Activated T-cell treated with anti-CD3 and anti-CD28 coated beads, Interleukin-2, amount 50 U/mL, for 4 hours (primary cell): ENCODE measurements at regions not wholly inside any gene's neighbourhood (a gene's known extent, or its start where the extent isn't known, plus 50 kb on each side); places are given as distances from the start of the nearest gene placed in this dataset.

Source experiments
- ATAC-seq, 2 donors: fragments of 200-7000 bp; cut with Tn5 transposase; one replicate each; pipeline ENCODE4 v1.10.0; 2021
- DNase-seq: peaks from one replicate; pipeline ENCODE4 v3.0.0-alpha.2; 2020
- H3K27me3 Mint-ChIP-seq: one replicate; pipeline ENCODE4 v1.8.0; 2021; ENCODE audit warnings: low read depth, mixed read lengths
- H3K36me3 Mint-ChIP-seq: one replicate; pipeline ENCODE4 v1.8.0; 2022; ENCODE audit warnings: mixed read lengths; ENCODE audit not compliant: insufficient read depth
- H3K4me1 Mint-ChIP-seq: one replicate; pipeline ENCODE4 v1.8.0; 2021; ENCODE audit warnings: low read depth, mixed read lengths
- H3K4me3 Mint-ChIP-seq: one replicate; pipeline ENCODE4 v1.8.0; 2021; ENCODE audit warnings: mild to moderate bottlenecking, moderate library complexity, mixed read lengths
- H3K9me3 Mint-ChIP-seq: one replicate; pipeline ENCODE4 v1.8.0; 2021; ENCODE audit warnings: mixed read lengths

DNA sequence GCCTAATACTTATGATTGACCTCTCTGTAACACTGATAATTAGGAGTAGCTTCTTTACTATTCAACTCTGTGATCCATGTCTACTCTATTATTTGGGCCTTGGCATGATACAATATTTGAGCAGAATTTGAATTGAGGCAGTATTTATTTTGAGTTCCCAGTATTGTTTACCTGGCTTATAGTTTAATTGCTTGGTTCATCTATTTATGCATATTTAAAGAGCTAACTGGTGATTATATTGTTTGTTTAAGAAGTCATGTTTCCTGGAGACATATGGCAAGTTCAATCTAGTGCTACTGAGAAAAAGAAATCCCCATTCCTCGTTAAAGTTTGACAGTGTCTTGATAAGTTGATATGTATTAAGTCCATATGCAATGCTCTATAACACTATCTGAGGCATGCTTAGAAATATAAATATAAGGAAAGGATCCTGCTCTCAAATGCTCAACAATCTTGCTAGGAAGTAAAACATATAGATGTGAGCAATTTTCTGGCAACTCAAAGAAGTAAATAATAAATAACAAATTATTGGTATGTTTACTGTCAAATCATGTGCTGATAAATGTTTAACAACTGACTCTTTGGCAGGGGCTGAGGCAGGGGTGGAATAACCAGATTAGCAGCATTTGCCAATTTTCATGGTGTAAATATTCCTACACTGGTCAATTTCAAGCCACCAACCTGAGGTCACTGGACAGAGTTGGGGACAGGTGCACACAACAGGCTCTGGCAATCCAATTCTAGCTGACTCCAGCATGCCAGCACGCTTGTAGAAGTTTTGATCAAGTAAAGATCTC is 430.2 kb upstream of the PIK3C3 start:
- DNase-seq (no peak), ATAC-seq (no peak)
- Mint-ChIP-seq H3K4me3 (no peak overlapping the region), H3K9me3 (peaks cover 4% of the 10 kb centered on the region), H3K36me3 (no peaks in the 10 kb centered on the region), H3K27me3 (no peaks in the 10 kb centered on the region), H3K4me1 (no peaks in the 10 kb centered on the region)

DNA sequence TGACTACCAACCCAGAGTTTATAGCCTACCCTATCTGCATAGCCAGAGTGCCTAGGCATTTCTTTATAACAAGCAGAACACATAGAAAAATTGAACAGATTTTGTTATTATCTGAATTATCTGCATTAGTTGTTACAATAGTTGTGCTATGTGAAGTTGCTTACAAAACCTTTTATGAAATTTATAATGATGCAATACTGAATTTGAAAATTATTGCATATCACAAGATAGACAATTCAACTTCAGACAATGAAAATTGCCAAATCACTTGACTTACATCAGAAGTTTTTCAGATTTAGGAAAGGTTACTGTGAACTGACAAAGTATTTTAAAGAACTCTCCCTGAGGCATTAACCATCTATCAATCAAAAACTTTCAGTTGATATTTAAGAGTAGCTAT is 437.9 kb upstream of the PIK3C3 start:
- no peaks in the 10 kb centered on the region for H3K27me3 Mint-ChIP-seq
- H3K36me3 Mint-ChIP-seq, result no peaks in the 10 kb centered on the region
- H3K4me1 Mint-ChIP-seq, result no peaks in the 10 kb centered on the region
- H3K9me3 Mint-ChIP-seq, result peaks cover 13% of the 10 kb centered on the region
- ATAC-seq, result no peak
- no peak for DNase-seq
- no peak overlapping the region for H3K4me3 Mint-ChIP-seq

DNA sequence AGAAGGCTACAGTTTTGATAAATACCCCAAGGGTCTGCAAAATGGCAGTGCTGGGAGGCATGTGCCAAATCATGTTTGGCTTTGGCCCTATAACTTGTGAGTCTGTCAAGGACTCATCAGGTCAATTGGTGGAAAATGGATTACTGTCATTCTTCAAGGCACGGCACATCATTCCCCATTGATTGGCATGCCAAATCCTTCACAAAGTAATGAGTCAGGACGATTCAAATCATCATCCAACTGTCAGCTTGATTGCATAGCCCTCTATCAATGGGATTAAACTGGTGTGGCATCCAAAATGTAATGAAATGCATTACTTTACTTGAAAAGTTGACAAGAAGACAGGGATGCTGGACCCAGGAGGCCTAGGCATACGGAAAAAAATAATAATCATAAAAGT is 441.6 kb upstream of the PIK3C3 start:
- no peak for DNase-seq
- Mint-ChIP-seq H3K9me3 (peaks cover 16% of the 10 kb centered on the region), H3K27me3 (no peaks in the 10 kb centered on the region), H3K4me3 (no peak overlapping the region), H3K36me3 (no peaks in the 10 kb centered on the region), H3K4me1 (no peaks in the 10 kb centered on the region)
- ATAC-seq, result no peak

DNA sequence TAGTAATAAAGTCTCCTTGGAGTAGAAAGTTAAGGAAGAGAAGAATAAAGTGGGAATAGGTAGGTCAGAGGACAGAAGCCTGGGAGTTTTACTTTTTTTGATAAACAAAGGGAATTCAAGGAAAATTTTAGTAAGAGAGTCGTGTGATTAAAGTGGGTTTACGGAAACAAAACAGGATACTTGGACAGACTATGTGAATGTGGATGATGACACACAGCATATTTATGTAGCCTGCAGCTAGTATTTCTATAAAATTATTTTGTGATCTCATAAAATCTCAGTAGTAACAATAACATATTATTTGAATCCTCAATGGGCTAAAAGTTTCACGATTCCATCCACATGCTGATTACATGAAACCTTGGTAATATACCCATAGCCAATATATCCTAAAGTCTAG is 450.7 kb upstream of the PIK3C3 start:
- no peaks in the 10 kb centered on the region for H3K27me3 Mint-ChIP-seq
- H3K9me3 Mint-ChIP-seq, result peaks cover 8% of the 10 kb centered on the region
- no peaks in the 10 kb centered on the region for H3K4me1 Mint-ChIP-seq
- H3K4me3 Mint-ChIP-seq, result no peak overlapping the region
- H3K36me3 Mint-ChIP-seq, result no peaks in the 10 kb centered on the region
- DNase-seq (no peak), ATAC-seq (no peak)

DNA sequence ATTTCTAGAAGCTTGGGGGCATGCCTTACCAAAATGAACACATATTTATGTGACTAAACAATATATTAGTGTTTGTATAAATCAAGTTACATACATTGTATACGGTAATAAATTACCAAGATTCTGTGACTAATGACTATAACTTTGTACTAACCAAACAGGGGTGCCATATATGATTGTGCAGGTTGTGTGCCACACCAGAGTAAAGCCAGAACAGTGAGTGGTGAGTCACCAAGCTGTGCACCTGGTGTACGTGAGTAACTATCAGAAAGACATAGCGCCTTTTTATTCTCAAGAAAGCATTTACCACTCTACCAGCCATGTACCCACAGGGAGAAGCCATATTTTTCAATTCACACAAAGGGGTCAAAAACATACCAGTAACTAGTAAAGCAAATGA is 453.2 kb upstream of the PIK3C3 start:
- no peak overlapping the region for H3K4me3 Mint-ChIP-seq
- ATAC-seq (no peak), DNase-seq (no peak)
- H3K36me3 Mint-ChIP-seq, result no peaks in the 10 kb centered on the region
- H3K27me3 Mint-ChIP-seq, result no peaks in the 10 kb centered on the region
- H3K4me1 Mint-ChIP-seq, result no peaks in the 10 kb centered on the region
- H3K9me3 Mint-ChIP-seq, result peaks cover 12% of the 10 kb centered on the region

DNA sequence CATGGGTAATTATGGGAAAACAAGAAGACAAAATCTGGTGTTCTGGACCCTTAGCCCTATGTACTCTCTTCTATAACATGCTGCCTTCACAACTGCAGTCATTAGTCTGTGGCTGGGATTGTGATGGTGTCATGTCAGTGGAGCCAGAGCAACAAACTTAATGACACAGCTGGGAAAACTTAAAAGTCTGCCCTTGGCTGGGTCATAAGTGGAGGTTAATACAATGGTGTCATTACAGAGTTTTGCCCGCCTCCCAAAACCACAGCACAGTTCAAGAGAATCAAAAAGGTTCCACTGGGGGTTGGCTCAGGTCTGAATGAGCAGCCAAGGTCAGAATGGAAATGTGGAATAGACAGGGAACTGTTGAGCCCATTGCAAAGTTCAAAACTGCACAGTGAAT is 455.7 kb upstream of the PIK3C3 start:
- no peaks in the 10 kb centered on the region for H3K36me3 Mint-ChIP-seq
- no peak overlapping the region for H3K4me3 Mint-ChIP-seq
- no peaks in the 10 kb centered on the region for H3K27me3 Mint-ChIP-seq
- DNase-seq (no peak), ATAC-seq (no peak)
- no peaks in the 10 kb centered on the region for H3K4me1 Mint-ChIP-seq
- peaks cover 14% of the 10 kb centered on the region for H3K9me3 Mint-ChIP-seq

DNA sequence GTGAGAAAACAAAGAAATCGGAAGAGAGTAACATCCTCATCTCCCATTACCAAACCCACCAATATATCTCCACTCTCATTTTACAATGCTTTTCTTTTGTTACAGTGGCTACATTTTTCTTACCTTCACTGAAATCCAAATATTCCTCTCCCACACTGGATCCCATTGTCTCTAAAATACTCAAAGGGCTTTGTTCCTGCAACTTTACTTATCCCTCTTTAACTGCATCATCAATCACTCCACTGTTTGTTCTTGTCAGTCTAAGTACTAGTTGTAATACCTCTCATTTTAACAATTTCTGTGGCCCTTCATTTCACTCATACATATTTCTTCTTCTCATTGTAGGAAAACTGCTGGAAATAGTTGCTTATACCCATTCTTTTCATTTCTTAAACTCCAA is 464.2 kb upstream of the PIK3C3 start:
- Mint-ChIP-seq H3K4me3 (no peak overlapping the region), H3K36me3 (no peaks in the 10 kb centered on the region), H3K27me3 (no peaks in the 10 kb centered on the region), H3K4me1 (no peaks in the 10 kb centered on the region), H3K9me3 (peaks cover 14% of the 10 kb centered on the region)
- ATAC-seq (no peak), DNase-seq (no peak)

DNA sequence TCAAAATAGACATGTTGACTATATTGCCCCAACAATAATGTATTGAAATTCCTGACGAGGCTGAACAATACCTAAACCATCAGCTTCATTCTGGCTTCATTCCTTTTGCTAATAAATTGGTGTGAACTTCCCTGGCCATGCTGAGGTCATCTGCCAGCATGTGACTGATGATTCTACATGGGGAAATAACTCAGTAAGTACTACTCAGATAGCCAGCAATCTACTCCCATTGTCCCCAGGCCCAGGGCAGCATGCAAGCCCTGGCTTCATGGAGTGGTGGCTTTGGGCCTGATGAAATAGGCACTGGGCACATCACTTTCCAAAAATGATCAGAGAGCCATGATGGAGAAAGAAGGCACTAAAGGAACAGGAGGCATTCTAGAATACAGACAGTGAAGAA is 468.5 kb upstream of the PIK3C3 start:
- Mint-ChIP-seq H3K4me3 (no peak overlapping the region), H3K4me1 (no peaks in the 10 kb centered on the region), H3K9me3 (peaks cover 9% of the 10 kb centered on the region), H3K27me3 (no peaks in the 10 kb centered on the region), H3K36me3 (no peaks in the 10 kb centered on the region)
- ATAC-seq (no peak), DNase-seq (no peak)

DNA sequence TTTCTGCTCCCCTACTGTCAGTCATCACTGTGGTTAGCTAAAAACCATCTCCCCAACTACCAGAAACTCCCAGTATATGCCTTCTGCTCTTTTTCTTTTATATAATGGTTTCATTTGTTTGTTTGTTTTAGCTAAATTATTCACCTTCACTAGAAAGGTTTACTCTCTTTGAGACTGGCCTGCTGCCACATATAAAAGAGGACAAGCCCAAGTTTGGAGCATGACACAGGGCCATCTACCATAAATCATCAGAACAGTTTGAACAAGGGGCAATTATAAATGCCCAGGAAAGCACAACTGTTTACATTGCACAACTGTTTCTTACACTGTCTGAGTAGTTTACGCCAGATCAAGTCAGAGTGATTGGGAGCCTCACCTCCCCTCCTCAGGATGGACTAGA is 471.0 kb upstream of the PIK3C3 start:
- ATAC-seq, result no peak

DNA sequence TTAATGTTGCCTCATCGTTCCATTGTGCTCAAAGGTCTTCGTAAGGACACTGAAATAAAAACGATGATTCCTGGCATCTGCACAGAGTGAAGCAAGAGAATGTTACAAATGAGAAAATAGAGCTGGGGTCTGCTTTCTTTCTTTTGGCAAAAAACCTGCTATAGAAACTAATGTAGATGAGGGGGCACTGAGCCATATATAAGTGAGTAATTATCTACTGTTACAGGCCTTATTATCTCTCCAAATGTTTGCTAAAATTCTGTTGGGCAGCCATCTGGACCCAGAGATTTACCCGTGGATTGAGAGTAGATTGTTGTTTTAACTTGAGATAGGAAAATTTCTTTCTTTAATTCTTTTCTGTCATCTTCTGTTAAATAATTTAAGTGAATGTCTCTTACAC is 472.5 kb upstream of the PIK3C3 start:
- H3K9me3 Mint-ChIP-seq, result peaks cover 8% of the 10 kb centered on the region
- H3K4me1 Mint-ChIP-seq, result no peaks in the 10 kb centered on the region
- ATAC-seq (no peak), DNase-seq (no peak)
- H3K36me3 Mint-ChIP-seq, result no peaks in the 10 kb centered on the region
- no peak overlapping the region for H3K4me3 Mint-ChIP-seq
- no peaks in the 10 kb centered on the region for H3K27me3 Mint-ChIP-seq

More for the DNA sequence above, 471.0 kb upstream of the PIK3C3 start:
- no peak overlapping the region for H3K4me3 Mint-ChIP-seq
- H3K4me1 Mint-ChIP-seq, result no peaks in the 10 kb centered on the region
- DNase-seq, result no peak
- no peaks in the 10 kb centered on the region for H3K27me3 Mint-ChIP-seq
- H3K9me3 Mint-ChIP-seq, result peaks cover 7% of the 10 kb centered on the region
- no peaks in the 10 kb centered on the region for H3K36me3 Mint-ChIP-seq

DNA sequence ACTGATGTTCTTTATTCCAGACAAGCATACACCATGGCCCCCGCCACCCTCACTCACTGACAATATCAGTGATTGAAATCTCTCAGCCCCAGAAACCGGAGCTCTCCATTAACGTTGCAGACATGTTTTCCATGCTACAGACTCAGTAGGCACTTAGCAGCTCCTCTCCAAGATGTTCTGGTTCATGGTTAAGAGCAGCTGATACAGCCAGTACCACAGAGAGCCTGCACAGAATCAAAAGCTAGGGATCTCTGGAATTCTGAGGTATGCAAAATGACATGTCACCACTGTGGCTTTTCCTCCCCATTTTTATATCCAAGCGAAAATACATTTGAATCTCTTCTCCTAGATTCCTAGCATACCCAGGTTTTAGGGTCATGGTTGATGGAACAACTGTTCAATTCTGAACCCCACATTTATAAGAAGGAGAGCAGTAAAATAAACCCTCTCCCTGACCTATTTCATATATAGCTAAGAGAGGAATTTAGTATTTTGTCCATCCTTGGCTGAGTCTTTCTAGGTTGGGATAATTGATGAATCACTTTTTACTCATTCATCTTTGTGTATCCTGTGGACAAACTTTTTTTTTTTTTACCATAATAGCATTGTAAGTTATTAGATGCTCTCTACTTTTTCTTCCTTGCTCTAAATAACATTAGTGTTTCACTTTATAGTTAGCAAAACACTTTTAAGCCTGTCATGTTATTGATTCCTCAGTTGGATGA is 488.4 kb upstream of the PIK3C3 start:
- no peaks in the 10 kb centered on the region for H3K27me3 Mint-ChIP-seq
- H3K36me3 Mint-ChIP-seq, result no peaks in the 10 kb centered on the region
- ATAC-seq (no peak), DNase-seq (no peak)
- H3K4me1 Mint-ChIP-seq, result no peaks in the 10 kb centered on the region
- peaks cover 13% of the 10 kb centered on the region for H3K9me3 Mint-ChIP-seq
- H3K4me3 Mint-ChIP-seq, result no peak overlapping the region

DNA sequence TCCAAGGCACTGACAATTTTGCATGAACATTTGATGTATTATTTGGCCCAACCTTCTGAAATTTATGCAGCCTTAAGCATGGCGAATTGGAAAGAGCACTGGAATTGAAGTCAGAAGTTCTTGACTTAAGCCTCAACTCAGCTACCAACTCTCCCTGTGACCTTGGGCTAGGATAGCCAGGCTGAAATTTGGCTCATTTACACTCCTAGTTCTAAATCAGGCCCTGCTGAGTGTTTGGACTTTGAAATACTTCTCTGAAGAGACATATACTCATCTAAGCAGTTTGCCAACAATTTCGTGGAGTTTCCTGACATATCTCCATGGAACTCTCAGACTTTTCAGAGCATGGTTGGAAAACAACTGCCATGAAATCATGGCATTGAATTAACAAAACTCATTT is 489.6 kb upstream of the PIK3C3 start:
- Mint-ChIP-seq H3K36me3 (no peaks in the 10 kb centered on the region), H3K4me1 (no peaks in the 10 kb centered on the region), H3K4me3 (no peak overlapping the region), H3K9me3 (peaks cover 18% of the 10 kb centered on the region), H3K27me3 (no peaks in the 10 kb centered on the region)
- no peak for DNase-seq
- ATAC-seq, result no peak

DNA sequence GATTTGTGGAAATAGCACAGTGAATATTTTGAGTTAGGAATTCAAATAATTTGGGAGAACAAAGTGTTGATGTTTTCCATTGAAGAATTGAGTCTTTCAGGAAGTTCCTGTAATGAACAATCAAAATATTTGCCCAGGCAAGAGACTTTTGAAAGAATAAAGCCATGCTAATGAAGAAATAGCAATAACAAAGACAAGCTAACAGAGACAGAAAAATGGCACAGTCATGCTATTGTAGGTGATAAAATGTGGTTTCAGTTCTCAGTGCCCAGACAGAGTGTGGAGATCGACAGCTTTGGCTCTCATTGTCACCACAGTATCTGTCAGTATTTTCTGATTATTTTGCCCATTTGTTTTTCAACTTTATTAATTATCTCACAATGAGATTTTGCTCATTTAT is 490.8 kb upstream of the PIK3C3 start:
- no peak for DNase-seq
- Mint-ChIP-seq H3K9me3 (peaks cover 18% of the 10 kb centered on the region), H3K36me3 (no peaks in the 10 kb centered on the region), H3K4me1 (no peaks in the 10 kb centered on the region), H3K4me3 (no peak overlapping the region), H3K27me3 (no peaks in the 10 kb centered on the region)
- ATAC-seq, result no peak

DNA sequence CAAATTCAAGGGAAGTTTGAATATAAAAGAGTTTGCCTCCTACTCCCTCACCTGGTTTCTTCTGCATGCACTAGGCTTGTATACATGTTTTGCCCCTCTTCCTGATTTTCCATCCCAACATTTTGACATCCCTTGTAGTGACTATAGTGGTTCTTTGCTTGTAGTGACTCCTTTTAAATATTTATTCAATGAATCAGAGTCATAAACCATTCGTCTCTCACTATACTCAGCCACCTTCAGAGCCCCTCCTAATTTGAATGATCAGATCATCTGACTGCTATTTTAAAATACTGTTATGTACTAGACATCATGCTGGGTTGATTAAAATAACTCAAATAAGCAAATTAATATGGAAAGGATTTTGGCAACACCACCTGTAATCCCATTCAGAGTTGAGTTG is 492.1 kb upstream of the PIK3C3 start:
- Mint-ChIP-seq H3K27me3 (no peaks in the 10 kb centered on the region), H3K9me3 (peaks cover 15% of the 10 kb centered on the region), H3K4me3 (no peak overlapping the region), H3K4me1 (no peaks in the 10 kb centered on the region), H3K36me3 (no peaks in the 10 kb centered on the region)
- DNase-seq (no peak), ATAC-seq (no peak)

DNA sequence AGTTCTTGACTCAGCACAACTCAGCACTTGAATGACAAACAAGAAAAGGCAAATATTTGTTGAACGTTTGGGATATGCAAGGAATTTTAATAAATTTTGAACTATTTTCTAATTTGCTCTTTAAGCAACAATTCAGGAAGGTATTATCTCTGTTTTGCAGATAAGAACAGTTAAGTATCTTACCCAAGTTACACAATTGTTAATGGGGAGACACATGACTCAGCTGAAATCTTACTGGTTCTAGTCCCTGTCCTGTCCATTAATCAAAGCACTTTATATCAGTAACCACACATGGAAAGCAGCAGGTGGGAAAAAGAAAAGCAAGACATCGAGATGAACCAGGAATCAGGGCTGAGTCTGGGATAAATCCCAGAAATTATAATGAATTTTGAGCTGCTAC is 493.9 kb upstream of the PIK3C3 start:
- Mint-ChIP-seq H3K27me3 (no peaks in the 10 kb centered on the region), H3K9me3 (peaks cover 23% of the 10 kb centered on the region), H3K4me1 (no peaks in the 10 kb centered on the region)

More for the DNA sequence above, 493.9 kb upstream of the PIK3C3 start:
- Mint-ChIP-seq H3K4me3 (no peak overlapping the region), H3K36me3 (no peaks in the 10 kb centered on the region)
- DNase-seq (no peak), ATAC-seq (no peak)
